ENCODE measurements at regions not wholly inside any gene's neighbourhood (a gene's known extent, or its start where the extent isn't known, plus 50 kb on each side); places are given as distances from the start of the nearest gene placed in this dataset.

DNA sequence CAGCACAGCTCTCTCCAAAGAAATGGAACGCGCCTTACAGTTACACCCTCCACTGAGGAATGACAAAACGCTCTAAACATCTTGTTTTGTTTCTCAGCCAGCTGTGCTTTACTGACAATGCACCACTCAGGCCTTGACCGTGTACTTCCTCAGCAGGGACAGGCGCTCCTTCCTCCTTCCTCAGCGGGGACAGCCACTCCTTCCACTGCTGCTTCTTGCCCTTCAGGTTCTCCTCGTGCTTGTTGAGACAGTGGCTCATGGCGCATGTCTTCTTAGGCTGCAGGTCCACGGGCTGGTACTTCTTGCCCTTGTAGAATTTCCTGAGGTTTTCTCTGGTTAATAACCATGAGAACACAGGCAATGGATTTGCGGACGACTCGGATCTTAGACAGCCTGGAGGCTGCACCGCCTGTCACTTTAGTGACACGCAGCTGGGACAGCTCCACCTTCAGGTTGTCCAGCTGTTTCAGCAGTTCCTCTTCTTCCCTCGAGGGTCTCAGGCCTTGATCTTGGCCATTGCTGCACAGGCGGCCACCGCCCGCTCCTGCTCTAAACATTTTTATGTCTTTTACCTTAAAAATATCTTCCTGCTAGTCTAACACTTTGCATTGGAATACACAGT lies 613.8 kb downstream of the BRD1 start:
- peaks cover 0 to 39% (median 0%) of the 10 kb centered on the region in 3 donors for H3K27me3 ChIP-seq
- H3K4me3 ChIP-seq, result no peak overlapping the region
- H3K9me3 ChIP-seq, result peaks cover 0 to 31% (median 14%) of the 10 kb centered on the region in 4 donors
- no peak overlapping the region for H3K27ac ChIP-seq
- no peaks in the 10 kb centered on the region for H3K4me1 ChIP-seq
- H3K36me3 ChIP-seq, result no peaks in the 10 kb centered on the region
- TF ChIP-seq EP300 (IDR thresholded peaks at IDR 0.05) (no peak), POLR2AphosphoS5 (IDR thresholded peaks at IDR 0.05) (no peak), POLR2A (IDR thresholded peaks at IDR 0.05) (no peak)
- TF ChIP-seq, protein P1, sequence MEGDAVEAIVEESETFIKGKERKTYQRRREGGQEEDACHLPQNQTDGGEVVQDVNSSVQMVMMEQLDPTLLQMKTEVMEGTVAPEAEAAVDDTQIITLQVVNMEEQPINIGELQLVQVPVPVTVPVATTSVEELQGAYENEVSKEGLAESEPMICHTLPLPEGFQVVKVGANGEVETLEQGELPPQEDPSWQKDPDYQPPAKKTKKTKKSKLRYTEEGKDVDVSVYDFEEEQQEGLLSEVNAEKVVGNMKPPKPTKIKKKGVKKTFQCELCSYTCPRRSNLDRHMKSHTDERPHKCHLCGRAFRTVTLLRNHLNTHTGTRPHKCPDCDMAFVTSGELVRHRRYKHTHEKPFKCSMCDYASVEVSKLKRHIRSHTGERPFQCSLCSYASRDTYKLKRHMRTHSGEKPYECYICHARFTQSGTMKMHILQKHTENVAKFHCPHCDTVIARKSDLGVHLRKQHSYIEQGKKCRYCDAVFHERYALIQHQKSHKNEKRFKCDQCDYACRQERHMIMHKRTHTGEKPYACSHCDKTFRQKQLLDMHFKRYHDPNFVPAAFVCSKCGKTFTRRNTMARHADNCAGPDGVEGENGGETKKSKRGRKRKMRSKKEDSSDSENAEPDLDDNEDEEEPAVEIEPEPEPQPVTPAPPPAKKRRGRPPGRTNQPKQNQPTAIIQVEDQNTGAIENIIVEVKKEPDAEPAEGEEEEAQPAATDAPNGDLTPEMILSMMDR (IDR thresholded peaks at IDR 0.05), result no peak
- 59 to 72% (median 69%) methylated on average over 18 of the region's 18 CpGs for WGBS, 5 donors
- intact Hi-C loops (cut with DNase I; ENCODE audit: low total_unique reads), result no loop called here
- DNase-seq, result peak in 1 of 2 donors; percentile 17

GRCh38 chr22:49212466-49212865 lies 615.2 kb downstream of the BRD1 start:
- TF ChIP-seq POLR2A (IDR thresholded peaks at IDR 0.05) (no peak), POLR2AphosphoS5 (IDR thresholded peaks at IDR 0.05) (no peak), EP300 (IDR thresholded peaks at IDR 0.05) (no peak)
- TF ChIP-seq, protein P1 (IDR thresholded peaks at IDR 0.05), result no peak
- DNase-seq, result peak in 1 of 2 donors; percentile 9
- H3K4me3 ChIP-seq, result no peak overlapping the region

GRCh38 chr22:49212002-49212401 lies 615.7 kb downstream of the BRD1 start:
- Histone ChIP-seq H3K9me3 (peaks cover 0 to 14% (median 0%) of the 10 kb centered on the region in 4 donors), H3K27me3 (peaks cover 0 to 52% (median 5%) of the 10 kb centered on the region in 3 donors), H3K27ac (no peak overlapping the region), H3K4me3 (no peak overlapping the region), H3K36me3 (no peaks in the 10 kb centered on the region), H3K4me1 (no peaks in the 10 kb centered on the region)
- intact Hi-C loops (cut with DNase I; ENCODE audit: low total_unique reads), result no loop called here
- DNase-seq, result peak in 1 of 2 donors; percentile 23
- TF ChIP-seq, protein P1 (IDR thresholded peaks at IDR 0.05), result no peak
- TF ChIP-seq POLR2A (IDR thresholded peaks at IDR 0.05), result no peak
- TF ChIP-seq POLR2AphosphoS5 (IDR thresholded peaks at IDR 0.05), result no peak
- TF ChIP-seq EP300 (IDR thresholded peaks at IDR 0.05), result no peak
- 63 to 82% (median 77%) methylated on average over 4 to 5 of the region's 5 CpGs for WGBS, 5 donors

More at GRCh38 chr22:49212466-49212865, 615.2 kb downstream of the BRD1 start:
- Histone ChIP-seq H3K27me3 (peaks cover 0 to 47% (median under 1%) of the 10 kb centered on the region in 3 donors), H3K4me1 (no peaks in the 10 kb centered on the region), H3K9me3 (peaks cover 0 to 19% (median 2%) of the 10 kb centered on the region in 4 donors), H3K27ac (no peak overlapping the region), H3K36me3 (no peaks in the 10 kb centered on the region)
- 81 to 91% (median 86%) methylated on average over 8 to 11 of the region's 11 CpGs for WGBS, 5 donors
- intact Hi-C loops (cut with DNase I; ENCODE audit: low total_unique reads), result no loop called here

DNA sequence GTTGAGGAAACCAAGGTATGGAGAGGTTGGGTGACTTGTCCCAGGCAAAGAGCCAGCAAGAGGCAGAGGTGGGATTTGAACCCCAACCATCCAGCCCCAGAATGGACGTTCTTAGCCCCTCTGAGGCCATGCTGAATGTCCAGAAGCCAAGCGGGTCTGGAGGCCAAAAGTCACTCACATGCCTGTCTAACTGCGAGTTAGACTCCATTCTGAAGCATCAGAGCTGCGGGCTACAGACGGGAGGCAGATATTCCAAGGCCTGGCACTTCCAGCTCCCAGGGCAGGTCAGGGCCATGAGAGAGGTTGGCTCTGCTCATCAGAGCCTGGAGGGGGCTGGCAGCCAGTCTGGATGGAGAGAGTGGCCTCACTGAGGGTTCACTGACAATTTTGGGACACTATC lies 616.5 kb downstream of the BRD1 start:
- no peak for DNase-seq
- no peaks in the 10 kb centered on the region for H3K4me1 ChIP-seq
- no peaks in the 10 kb centered on the region for H3K36me3 ChIP-seq
- peaks cover 0 to 7% (median 0%) of the 10 kb centered on the region in 4 donors for H3K9me3 ChIP-seq
- H3K27ac ChIP-seq, result no peak overlapping the region
- WGBS, 5 donors, result 77 to 85% (median 81%) methylated on average over 5 of the region's 5 CpGs
- intact Hi-C loops (cut with DNase I; ENCODE audit: low total_unique reads), result no loop called here
- no peak overlapping the region for H3K4me3 ChIP-seq
- TF ChIP-seq EP300 (IDR thresholded peaks at IDR 0.05), result no peak
- no peak for TF ChIP-seq POLR2AphosphoS5 (IDR thresholded peaks at IDR 0.05)
- TF ChIP-seq, protein P1 (IDR thresholded peaks at IDR 0.05), result no peak
- no peak for TF ChIP-seq POLR2A (IDR thresholded peaks at IDR 0.05)
- peaks cover 0 to 56% (median 6%) of the 10 kb centered on the region in 3 donors for H3K27me3 ChIP-seq
